ENCODE measurements at regions not wholly inside any gene's neighbourhood (a gene's known extent, or its start where the extent isn't known, plus 50 kb on each side); places are given as distances from the start of the nearest gene placed in this dataset.

DNA sequence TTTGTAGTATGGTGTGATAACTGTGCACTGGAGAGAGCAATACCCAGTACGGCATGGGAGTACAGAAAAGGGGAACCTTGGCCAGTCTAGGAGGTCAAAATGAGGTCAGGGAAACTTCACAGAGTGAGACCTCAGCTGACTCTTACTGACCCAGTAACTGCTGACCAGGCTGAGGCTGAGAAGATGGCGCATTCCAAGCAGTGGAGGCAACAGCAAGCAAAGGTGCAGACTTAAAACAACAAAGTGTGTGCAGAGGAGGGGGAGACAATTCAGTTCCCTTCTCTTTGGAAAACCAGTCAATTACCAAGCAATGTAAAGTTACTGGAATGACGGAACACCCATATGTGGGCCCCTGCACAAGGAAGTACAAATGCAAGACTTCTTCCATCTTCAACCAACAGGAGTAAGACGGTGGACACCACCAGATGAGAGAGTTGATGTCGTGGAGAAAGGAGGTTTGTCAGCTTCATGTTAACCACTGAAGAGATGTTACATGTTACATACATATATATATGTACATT is 54.6 kb upstream of the PRDX6 start (continued):
- TF ChIP-seq PHF20 (IDR thresholded peaks at IDR 0.05; ENCODE audit: partially characterized antibody) (no peak), TRIM24 (IDR thresholded peaks at IDR 0.05) (no peak), HLTF (IDR thresholded peaks at IDR 0.05) (no peak), CXXC5 (CRISPR knock-in tag; IDR thresholded peaks at IDR 0.05) (peak; percentile 56), STAG1 (CRISPR knock-in tag; IDR thresholded peaks at IDR 0.05; ENCODE audit: borderline replicate concordance) (no peak), POU5F1 (IDR thresholded peaks at IDR 0.05; ENCODE audit: borderline replicate concordance, low read depth, low read length, partially characterized antibody) (no peak), RBBP5 (IDR thresholded peaks at IDR 0.05; ENCODE audit: borderline replicate concordance, insufficient read depth, low read length, poor library complexity, severe bottlenecking) (peak; percentile 38), SMARCA5 (IDR thresholded peaks at IDR 0.05) (no peak), ZEB2 (IDR thresholded peaks at IDR 0.05) (no peak), SPI1 (IDR thresholded peaks at IDR 0.05; ENCODE audit: borderline replicate concordance, low read depth, low read length) (0 out of 2 replicates have a peak, but pooled peaks have one; percentile 39), MCM7 (IDR thresholded peaks at IDR 0.05) (no peak)
- TF ChIP-seq, protein P1, sequence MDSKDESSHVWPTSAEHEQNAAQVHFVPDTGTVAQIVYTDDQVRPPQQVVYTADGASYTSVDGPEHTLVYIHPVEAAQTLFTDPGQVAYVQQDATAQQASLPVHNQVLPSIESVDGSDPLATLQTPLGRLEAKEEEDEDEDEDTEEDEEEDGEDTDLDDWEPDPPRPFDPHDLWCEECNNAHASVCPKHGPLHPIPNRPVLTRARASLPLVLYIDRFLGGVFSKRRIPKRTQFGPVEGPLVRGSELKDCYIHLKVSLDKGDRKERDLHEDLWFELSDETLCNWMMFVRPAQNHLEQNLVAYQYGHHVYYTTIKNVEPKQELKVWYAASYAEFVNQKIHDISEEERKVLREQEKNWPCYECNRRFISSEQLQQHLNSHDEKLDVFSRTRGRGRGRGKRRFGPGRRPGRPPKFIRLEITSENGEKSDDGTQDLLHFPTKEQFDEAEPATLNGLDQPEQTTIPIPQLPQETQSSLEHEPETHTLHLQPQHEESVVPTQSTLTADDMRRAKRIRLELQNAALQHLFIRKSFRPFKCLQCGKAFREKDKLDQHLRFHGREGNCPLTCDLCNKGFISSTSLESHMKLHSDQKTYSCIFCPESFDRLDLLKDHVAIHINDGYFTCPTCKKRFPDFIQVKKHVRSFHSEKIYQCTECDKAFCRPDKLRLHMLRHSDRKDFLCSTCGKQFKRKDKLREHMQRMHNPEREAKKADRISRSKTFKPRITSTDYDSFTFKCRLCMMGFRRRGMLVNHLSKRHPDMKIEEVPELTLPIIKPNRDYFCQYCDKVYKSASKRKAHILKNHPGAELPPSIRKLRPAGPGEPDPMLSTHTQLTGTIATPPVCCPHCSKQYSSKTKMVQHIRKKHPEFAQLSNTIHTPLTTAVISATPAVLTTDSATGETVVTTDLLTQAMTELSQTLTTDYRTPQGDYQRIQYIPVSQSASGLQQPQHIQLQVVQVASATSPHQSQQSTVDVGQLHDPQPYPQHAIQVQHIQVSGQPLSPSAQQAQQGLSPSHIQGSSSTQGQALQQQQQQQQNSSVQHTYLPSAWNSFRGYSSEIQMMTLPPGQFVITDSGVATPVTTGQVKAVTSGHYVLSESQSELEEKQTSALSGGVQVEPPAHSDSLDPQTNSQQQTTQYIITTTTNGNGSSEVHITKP (IDR thresholded peaks at IDR 0.05; ENCODE audit: partially characterized antibody): peak; percentile 61
- TF ChIP-seq, protein P2, sequence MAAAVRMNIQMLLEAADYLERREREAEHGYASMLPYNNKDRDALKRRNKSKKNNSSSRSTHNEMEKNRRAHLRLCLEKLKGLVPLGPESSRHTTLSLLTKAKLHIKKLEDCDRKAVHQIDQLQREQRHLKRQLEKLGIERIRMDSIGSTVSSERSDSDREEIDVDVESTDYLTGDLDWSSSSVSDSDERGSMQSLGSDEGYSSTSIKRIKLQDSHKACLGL (CRISPR knock-in tag; IDR thresholded peaks at IDR 0.05; ENCODE audit: borderline replicate concordance, poor library complexity, severe bottlenecking): no peak
- TF ChIP-seq, protein P3, sequence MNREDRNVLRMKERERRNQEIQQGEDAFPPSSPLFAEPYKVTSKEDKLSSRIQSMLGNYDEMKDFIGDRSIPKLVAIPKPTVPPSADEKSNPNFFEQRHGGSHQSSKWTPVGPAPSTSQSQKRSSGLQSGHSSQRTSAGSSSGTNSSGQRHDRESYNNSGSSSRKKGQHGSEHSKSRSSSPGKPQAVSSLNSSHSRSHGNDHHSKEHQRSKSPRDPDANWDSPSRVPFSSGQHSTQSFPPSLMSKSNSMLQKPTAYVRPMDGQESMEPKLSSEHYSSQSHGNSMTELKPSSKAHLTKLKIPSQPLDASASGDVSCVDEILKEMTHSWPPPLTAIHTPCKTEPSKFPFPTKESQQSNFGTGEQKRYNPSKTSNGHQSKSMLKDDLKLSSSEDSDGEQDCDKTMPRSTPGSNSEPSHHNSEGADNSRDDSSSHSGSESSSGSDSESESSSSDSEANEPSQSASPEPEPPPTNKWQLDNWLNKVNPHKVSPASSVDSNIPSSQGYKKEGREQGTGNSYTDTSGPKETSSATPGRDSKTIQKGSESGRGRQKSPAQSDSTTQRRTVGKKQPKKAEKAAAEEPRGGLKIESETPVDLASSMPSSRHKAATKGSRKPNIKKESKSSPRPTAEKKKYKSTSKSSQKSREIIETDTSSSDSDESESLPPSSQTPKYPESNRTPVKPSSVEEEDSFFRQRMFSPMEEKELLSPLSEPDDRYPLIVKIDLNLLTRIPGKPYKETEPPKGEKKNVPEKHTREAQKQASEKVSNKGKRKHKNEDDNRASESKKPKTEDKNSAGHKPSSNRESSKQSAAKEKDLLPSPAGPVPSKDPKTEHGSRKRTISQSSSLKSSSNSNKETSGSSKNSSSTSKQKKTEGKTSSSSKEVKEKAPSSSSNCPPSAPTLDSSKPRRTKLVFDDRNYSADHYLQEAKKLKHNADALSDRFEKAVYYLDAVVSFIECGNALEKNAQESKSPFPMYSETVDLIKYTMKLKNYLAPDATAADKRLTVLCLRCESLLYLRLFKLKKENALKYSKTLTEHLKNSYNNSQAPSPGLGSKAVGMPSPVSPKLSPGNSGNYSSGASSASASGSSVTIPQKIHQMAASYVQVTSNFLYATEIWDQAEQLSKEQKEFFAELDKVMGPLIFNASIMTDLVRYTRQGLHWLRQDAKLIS (CRISPR knock-in tag; IDR thresholded peaks at IDR 0.05): no peak
- TF ChIP-seq, protein P4, sequence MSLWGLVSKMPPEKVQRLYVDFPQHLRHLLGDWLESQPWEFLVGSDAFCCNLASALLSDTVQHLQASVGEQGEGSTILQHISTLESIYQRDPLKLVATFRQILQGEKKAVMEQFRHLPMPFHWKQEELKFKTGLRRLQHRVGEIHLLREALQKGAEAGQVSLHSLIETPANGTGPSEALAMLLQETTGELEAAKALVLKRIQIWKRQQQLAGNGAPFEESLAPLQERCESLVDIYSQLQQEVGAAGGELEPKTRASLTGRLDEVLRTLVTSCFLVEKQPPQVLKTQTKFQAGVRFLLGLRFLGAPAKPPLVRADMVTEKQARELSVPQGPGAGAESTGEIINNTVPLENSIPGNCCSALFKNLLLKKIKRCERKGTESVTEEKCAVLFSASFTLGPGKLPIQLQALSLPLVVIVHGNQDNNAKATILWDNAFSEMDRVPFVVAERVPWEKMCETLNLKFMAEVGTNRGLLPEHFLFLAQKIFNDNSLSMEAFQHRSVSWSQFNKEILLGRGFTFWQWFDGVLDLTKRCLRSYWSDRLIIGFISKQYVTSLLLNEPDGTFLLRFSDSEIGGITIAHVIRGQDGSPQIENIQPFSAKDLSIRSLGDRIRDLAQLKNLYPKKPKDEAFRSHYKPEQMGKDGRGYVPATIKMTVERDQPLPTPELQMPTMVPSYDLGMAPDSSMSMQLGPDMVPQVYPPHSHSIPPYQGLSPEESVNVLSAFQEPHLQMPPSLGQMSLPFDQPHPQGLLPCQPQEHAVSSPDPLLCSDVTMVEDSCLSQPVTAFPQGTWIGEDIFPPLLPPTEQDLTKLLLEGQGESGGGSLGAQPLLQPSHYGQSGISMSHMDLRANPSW (CRISPR knock-in tag; IDR thresholded peaks at IDR 0.05): no peak
- TF ChIP-seq, protein P5, sequence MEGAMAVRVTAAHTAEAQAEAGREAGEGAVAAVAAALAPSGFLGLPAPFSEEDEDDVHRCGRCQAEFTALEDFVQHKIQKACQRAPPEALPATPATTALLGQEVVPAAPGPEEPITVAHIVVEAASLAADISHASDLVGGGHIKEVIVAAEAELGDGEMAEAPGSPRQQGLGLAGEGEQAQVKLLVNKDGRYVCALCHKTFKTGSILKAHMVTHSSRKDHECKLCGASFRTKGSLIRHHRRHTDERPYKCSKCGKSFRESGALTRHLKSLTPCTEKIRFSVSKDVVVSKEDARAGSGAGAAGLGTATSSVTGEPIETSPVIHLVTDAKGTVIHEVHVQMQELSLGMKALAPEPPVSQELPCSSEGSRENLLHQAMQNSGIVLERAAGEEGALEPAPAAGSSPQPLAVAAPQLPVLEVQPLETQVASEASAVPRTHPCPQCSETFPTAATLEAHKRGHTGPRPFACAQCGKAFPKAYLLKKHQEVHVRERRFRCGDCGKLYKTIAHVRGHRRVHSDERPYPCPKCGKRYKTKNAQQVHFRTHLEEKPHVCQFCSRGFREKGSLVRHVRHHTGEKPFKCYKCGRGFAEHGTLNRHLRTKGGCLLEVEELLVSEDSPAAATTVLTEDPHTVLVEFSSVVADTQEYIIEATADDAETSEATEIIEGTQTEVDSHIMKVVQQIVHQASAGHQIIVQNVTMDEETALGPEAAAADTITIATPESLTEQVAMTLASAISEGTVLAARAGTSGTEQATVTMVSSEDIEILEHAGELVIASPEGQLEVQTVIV (CRISPR knock-in tag; IDR thresholded peaks at IDR 0.05; ENCODE audit: borderline replicate concordance): no peak
